Glomerular visceral epithelial cell (primary cell): ENCODE measurements at regions not wholly inside any gene's neighbourhood (a gene's known extent, or its start where the extent isn't known, plus 50 kb on each side); places are given as distances from the start of the nearest gene placed in this dataset.

Experiments
- DNase-seq: peaks from one replicate; pipeline ENCODE4 v3.0.0-alpha.2; 2016; ENCODE audit errors: extremely low spot score

DNA sequence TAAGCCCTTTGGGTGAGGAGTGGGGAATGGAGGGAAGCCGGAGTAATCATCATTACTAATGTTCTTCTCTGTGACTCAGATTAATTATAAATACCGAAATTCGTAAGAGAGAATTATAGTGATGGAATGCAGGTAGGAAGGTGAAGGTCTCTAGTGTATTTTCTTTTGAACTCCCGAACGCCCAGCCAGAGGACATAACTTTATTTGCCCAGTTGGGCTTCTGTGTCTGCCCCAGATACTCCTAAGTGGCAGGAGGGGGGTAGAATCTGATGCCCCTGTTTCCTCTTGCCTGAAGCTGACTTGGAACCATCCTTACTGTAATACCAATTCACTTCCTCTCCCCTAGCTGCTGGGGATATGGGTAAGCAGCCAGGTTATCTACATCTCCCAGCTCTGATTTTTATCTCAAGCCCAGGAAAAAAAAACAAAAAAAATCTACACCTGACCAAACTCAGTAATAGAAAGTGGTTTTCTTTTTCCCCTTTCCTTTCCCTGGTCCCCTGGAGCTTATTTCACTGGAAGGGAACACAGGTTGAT lies 84.4 kb upstream of the CISTR start:
- no peak for DNase-seq

DNA sequence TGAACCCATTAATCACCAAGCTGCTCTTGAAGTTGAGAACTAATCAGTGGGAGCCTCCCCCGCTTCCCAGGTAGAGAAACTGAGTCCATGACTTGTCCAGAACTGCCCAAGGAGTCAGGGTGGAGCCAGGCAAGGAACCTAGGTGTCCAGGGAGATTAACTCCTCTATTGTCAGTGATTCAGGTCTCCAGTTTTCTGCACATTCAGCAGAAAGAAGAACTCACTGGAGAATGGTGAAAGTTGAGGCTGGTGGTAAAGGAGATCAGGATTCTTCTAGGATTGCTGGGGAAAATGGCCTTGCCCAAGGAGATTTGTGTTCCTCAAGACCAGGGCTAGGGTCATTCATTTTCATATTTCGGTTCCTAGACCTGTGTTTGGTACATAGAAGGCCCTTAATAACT lies 87.2 kb upstream of the CISTR start:
- DNase-seq: no peak

DNA sequence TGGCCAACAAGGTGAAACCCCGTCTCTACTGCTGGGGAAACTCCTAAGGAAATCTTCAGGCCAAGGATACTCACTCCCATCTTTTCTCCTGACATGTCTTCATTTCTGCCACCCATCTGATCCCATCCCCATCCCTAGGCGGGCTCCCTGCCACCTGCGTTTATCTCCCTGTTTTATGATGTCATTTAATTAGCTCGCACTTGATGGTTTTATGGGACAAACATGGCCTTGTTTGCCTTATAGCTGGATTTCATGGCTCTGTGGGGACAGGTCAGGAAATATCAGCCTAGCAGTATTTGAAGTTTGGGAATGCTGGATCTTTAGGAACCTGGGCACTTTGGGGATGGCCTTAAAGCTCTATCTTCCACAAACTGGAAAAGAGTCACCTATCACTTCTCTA lies 88.5 kb upstream of the CISTR start:
- DNase-seq: no peak

DNA sequence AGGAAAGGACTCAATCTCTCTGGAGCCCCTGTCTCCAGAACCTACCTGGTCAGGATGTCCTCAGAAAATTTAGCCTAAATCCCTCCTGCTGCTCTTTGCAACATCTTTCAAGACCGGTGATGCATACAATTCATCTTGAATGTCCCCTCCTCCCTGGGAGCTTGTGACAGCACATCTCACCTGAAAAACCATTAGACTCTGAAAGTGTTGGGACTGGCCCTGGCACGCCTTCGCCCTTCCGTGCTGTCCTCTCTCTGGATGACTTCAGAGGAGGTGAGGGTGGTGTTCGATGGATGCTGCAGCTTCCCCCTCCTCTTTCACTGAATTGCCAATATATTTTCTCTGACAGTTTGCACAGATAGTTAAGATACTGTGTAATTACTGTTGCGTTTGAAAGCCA lies 90.9 kb upstream of the CISTR start:
- DNase-seq: no peak

DNA sequence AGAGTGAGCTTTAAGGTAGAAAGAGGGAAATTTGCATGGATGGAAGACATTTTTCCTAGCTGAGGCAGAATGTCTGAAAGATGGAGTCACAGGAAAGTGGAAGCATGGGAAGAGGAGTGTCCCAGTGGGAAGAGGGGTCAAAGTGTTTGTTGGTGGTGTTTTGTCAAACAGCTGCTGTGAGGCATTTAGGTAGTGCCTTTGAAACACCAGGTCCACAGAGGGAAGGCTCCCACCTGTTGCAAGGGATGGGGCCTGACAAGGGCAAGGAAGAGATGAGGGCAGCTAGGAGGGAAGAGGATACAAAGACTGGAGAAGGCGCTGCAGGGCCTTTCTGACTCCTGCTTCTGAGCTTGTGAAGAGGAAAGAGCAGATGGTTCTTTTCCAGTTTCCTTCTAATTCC lies 91.8 kb upstream of the CISTR start:
- no peak for DNase-seq

GRCh38 chr12:53844994-53845844 lies 93.4 kb upstream of the HOXC13 start:
- peak; percentile 60 for DNase-seq

GRCh38 chr12:53845932-53846331 lies 92.7 kb upstream of the HOXC13 start:
- no peak for DNase-seq

GRCh38 chr12:53849113-53849512 lies 89.5 kb upstream of the HOXC13 start:
- no peak for DNase-seq

GRCh38 chr12:53849656-53850055 lies 89.0 kb upstream of the HOXC13 start:
- no peak for DNase-seq

DNA sequence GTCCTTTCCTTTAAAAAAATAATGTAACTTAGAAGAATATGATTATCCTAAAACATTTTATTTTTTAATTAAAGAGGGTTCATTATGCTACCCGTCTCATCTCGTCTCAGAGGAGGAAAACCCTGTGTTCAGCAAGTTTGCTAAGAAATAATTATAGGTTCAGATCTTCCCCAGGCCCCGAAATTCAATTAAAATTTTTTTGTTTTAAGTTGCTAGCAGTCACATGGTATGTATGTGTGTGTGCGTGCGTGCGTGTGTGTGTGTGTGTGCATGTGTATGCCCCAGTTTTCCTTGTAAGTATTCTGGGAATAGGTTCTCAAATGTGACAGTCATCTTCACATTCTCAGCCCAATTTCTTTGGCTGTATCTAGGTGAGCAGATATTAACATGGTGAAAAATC lies 86.6 kb upstream of the HOXC13 start:
- no peak for DNase-seq

DNA sequence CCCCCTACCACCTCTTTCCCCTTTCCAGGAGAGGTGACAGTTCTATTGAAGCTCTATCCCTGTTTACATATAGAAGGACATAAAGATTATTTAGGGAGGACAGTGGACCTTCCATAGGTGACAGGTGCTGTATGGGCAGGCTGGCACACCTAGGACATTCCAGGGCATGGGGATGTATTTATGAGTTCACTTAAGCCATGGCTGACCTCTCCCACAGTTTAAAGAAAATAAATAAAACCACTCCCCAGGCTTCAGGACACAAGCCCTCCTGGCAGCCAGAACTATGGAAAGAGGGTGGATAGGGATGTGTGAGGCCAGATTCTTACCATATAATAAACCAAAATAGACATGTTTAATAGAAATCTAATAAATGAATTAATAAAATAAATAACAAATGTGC lies 85.6 kb upstream of the HOXC13 start:
- no peak for DNase-seq

DNA sequence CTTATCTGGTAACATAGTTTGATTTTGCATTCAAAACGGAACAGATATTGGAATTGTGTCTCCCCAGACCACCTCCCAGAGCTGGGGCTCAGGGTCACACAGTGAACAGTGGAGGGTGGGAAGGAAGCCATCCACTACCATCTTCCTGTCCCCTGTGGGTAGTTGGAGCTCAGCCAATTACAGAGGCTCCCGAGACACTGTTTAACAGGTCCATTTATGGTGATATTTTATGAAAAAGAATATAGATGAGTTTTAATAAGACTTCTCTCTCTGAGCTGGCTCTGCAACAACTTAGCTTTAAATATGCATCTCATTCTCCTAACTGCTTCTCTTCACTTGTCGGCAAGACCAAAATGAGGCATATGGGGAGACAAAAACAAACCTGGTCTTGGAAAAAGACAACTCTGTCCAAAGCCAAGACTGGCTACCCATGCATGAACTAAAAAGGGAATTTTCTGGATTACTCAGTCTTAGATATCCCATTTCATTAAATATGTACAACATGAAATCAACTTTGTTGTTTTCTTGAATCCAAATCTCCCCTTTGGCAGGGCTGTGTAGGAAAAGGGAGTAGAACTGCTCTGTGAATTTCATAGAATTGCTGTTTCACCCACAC lies 83.8 kb upstream of the HOXC13 start:
- DNase-seq: no peak

DNA sequence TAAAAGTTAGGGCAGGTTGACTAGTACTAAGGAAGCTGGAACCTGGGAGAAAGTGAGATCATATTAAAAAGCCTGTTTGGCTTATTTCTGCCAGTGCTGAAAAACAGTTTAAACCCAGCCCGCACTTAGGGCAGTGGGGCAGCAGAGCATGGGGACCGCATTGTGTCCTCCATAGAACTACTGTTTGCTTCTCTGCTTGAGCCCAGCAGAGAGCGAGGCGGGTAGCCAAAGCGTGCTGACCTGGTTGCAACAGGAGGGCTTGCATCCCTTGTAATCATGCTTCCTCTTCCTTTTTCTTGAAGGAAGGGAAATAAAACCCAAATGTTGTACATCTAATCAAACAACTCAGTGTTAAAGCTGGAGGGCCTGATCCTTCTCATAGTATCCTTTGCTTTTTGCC lies 82.5 kb upstream of the HOXC13 start:
- no peak for DNase-seq

GRCh38 chr12:53857666-53858065 lies 81.0 kb upstream of the HOXC13 start:
- DNase-seq: no peak

- DNase-seq: no peak
Observed at GRCh38 chr12:53860426-53861345, 77.9 kb upstream of the HOXC13 start.

DNA sequence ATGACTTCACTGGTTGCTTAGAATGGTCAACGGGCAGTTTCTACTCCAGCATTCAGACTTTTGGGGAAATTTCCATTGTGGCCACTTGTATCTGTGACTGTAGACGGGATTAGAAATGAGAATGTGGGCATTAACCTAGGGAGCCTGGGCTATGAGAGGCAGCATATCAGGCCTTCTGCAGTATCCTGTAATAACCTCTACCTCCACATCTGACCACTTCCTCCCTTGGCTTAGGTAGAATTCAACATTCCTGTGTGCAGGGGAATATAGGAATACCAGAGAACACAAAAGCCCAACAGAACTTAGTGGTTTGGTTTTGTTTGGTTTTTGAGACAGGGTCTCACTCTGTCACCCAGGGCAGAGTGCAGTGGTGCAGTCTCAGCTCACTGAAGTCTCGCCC lies 76.4 kb upstream of the HOXC13 start:
- peak; percentile 5 for DNase-seq

GRCh38 chr12:53862831-53863230 lies 75.8 kb upstream of the HOXC13 start:
- peak; percentile 16 for DNase-seq

DNA sequence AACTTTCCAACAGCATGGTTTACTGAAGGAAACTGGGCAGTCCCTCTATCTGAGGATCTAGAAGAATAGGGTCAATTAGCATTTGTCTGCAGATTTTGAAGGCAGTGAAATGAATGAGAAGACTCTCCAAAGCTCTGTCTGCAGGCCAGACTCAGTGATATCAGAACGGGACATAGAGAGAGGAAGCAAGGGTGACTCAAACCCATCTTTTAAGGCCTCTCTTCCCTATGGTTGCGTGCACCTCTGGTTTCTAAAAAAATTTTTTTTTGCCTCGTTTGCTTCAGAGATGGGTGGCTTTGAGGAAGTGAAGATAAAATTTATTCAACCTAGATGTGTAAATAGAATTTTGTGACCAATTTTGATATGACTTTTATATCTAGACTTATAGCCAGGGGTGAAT lies 71.9 kb upstream of the HOXC13 start:
- DNase-seq: no peak

DNA sequence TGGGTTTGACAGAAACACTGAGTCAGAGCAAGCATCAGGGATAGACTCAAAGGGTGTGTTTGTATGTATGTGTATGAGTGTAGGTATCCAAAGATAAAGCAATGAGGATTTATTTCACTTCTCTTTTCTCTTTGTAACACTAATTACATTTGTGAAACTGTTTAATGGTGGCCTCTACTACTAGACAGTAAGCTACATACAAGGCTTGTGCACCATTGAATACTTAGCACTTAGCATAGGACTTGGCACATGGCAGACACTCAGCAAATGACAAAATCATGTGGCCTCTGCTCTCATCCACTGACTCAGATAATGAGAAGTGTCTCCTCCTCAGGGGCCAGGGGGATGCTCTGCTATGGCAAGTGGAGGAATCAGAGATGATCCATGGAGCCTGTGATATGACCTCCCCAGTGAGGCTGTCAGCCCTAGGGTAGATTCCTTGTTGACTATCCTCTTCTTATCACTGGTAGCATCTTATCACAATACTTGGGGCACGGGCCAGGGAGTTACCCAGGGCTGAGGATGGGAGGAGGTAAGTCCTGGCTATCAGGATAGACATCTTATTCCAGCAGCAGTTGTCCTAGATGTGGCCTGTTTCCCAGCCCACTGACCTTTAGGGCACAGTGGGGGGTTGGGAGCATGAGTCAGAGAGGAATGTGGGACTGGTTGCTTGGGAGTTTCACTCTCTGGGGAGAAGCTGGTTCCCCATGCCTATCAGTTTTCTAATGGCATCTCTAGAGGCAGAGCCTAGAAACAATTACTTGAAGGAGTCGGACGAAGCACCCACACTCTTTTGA lies 71.2 kb upstream of the HOXC13 start:
- peak; percentile 25 for DNase-seq

- peak; percentile 37 for DNase-seq
Observed at GRCh38 chr12:53868511-53868986, 70.1 kb upstream of the HOXC13 start.

DNA sequence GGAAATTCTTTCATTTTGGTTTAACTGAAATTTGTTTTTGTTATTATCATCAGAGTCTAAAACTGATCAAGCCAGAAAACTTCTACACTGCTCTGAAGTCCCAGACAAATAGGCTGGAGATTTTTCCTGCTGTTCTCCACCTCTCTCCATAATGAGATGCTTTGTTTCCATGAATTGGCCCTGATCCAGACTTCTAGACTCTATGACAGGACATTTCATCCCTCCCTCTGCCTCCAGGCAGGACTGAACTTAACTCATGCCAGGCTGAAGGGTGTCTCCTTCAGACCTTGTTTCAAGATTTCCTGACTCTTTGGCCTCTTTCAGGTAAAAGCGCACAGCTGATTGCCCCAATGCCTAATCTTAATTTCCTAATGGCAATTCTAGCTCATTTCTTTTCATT lies 69.1 kb upstream of the HOXC13 start:
- DNase-seq: no peak
